K562 (cell line): ENCODE measurements at regions not wholly inside any gene's neighbourhood (a gene's known extent, or its start where the extent isn't known, plus 50 kb on each side); places are given as distances from the start of the nearest gene placed in this dataset.

ENCODE experiments used
- ATAC-seq: fragments of 200-7000 bp; cut with Tn5 transposase; 3 replicates; pipeline ENCODE4 v1.9.1; 2020; ENCODE audit warnings: moderate library complexity
- BruUV-seq: library from RNA; stranded (reverse); fragments of 400-500 nt; replicated peaks from 2 replicates; lab custom pipeline; 2021; lab: Mats Ljungman, UMichigan
- CTCF ChIA-PET: fragments of 300-600 bp; formaldehyde crosslinking; extraction: SDS; loops from one replicate; lab custom pipeline; 2021; ENCODE audit warnings: low intra/inter-chr PET ratio; lab: Yijun Ruan, JAX
- POLR2A ChIA-PET: fragments of 300-600, 350-650 bp; sonication (Branson Sonifier 250); formaldehyde crosslinking; extraction: SDS; loops from one replicate; lab custom pipeline; 2021; ENCODE audit warnings: antibody characterized with exemption, inconsistent platforms; lab: Yijun Ruan, JAX
- DNase-seq, 4 experiments: peaks; one replicate each; pipeline versions ENCODE4 v3.0.0 to v3.0.0-alpha.2; 2011 to 2018; ENCODE audit warnings: low spot score in 3 of 4, mixed read lengths in 3 of 4; ENCODE audit errors: extremely low read depth in 1 of 4
- FAIRE-seq: peaks from 2 replicates; lab custom pipeline; 2011; peaks lifted over from hg19 to GRCh38; lab: Jason Lieb, UNC
- H2AFZ ChIP-seq: 2 replicates; pipeline ENCODE4 v1.6.0; 2011; ENCODE audit warnings: low read depth, low read length, control low read depth, inconsistent platforms
- H3K27ac ChIP-seq: fragments of 200-600 bp; 3 replicates; pipeline ENCODE4 v1.8.0; 2011; ENCODE audit warnings: low read depth, mild to moderate bottlenecking, control low read depth, inconsistent platforms, low read length, moderate library complexity, mixed read lengths; ENCODE audit errors: extremely low read depth
- H3K27me3 ChIP-seq, 2 experiments: fragments of 300-600 bp in 1 of 2; 2 replicates in 1 of 2; 3 replicates in 1 of 2; pipeline versions ENCODE4 v1.6.0 to v1.8.0; 2011; ENCODE audit warnings: inconsistent platforms in 2 of 2, low read length in 2 of 2, mild to moderate bottlenecking in 1 of 2, mixed read lengths in 1 of 2, moderate library complexity in 1 of 2; ENCODE audit not compliant: control insufficient read depth in 2 of 2, insufficient read depth in 2 of 2
- H3K36me3 ChIP-seq: fragments of 300-600 bp; 3 replicates; pipeline ENCODE4 v1.8.0; 2011; ENCODE audit warnings: mild to moderate bottlenecking, low read length, inconsistent platforms; ENCODE audit not compliant: control insufficient read depth, insufficient read depth
- H3K4me1 ChIP-seq, 2 experiments: fragments of 200-600 bp in 1 of 2; replicated peaks in 1 of 2; 2 replicates in 1 of 2; 3 replicates in 1 of 2; pipeline versions ENCODE4 v1.5.1 to v1.8.0; 2011; ENCODE audit warnings: inconsistent platforms in 2 of 2, low read length in 2 of 2, mild to moderate bottlenecking in 1 of 2, mixed read lengths in 1 of 2, moderate library complexity in 1 of 2; ENCODE audit not compliant: control insufficient read depth in 2 of 2, insufficient read depth in 2 of 2
- H3K4me2 ChIP-seq: 2 replicates; pipeline ENCODE4 v1.6.1; 2011; ENCODE audit warnings: low read length, control low read depth, inconsistent platforms, mixed read lengths; ENCODE audit not compliant: insufficient read depth
- H3K4me3 ChIP-seq: fragments of 200-600 bp; sonication (generic), shearing (Covaris generic); 2 replicates; pipeline ENCODE4 v1.5.1; 2016; ENCODE audit warnings: control low read depth, inconsistent platforms
- H3K79me2 ChIP-seq: fragments of 200-600 bp; 3 replicates; pipeline ENCODE4 v1.8.0; 2011; ENCODE audit warnings: low read length, inconsistent platforms; ENCODE audit not compliant: control insufficient read depth, insufficient read depth
- H3K9ac ChIP-seq, 2 experiments: 2 replicates each; pipeline versions ENCODE4 v1.6.0 to v1.6.1; 2011; ENCODE audit warnings: low read depth in 2 of 2, low read length in 2 of 2, control low read depth in 1 of 2, inconsistent platforms in 1 of 2, mild to moderate bottlenecking in 1 of 2, mixed read lengths in 1 of 2; ENCODE audit not compliant: insufficient read depth in 1 of 2
- H3K9me1 ChIP-seq: one replicate; pipeline ENCODE4 v1.6.0; 2011; ENCODE audit warnings: inconsistent platforms, mild to moderate bottlenecking, low read length, moderate library complexity; ENCODE audit not compliant: control insufficient read depth, insufficient read depth
- H3K9me3 ChIP-seq: replicated peaks from 2 replicates; pipeline ENCODE4 v1.5.1; 2011; ENCODE audit warnings: low read depth, low read length, inconsistent platforms; ENCODE audit not compliant: control insufficient read depth, insufficient read depth
- H4K20me1 ChIP-seq: replicated peaks from 2 replicates; pipeline ENCODE4 v1.6.1; 2011; ENCODE audit warnings: low read length, inconsistent platforms, mixed read lengths; ENCODE audit not compliant: control insufficient read depth, insufficient read depth
- ARID1B ChIP-seq: fragments of 450-650 bp; IDR thresholded peaks from 2 replicates; pipeline ENCODE4 v1.6.1; 2016; ENCODE audit warnings: antibody characterized with exemption, mild to moderate bottlenecking, inconsistent platforms
- BCLAF1 ChIP-seq, 2 experiments: fragments of 450-650 bp in 1 of 2; IDR thresholded peaks; 2 replicates each; pipeline ENCODE4 v1.6.1; 2011 to 2017; ENCODE audit warnings: low read depth in 2 of 2, antibody characterized with exemption in 1 of 2, borderline replicate concordance in 1 of 2, low read length in 1 of 2, mild to moderate bottlenecking in 1 of 2, mixed read lengths in 1 of 2; ENCODE audit not compliant: control insufficient read depth in 1 of 2
- CEBPZ ChIP-seq: fragments of 150-350 bp; IDR thresholded peaks from 2 replicates; pipeline ENCODE4 v1.6.1; 2014; ENCODE audit warnings: low read depth, mild to moderate bottlenecking, low read length, borderline replicate concordance
- CREB3 ChIP-seq: fragments of 450-650 bp; conservative IDR thresholded peaks from 2 replicates; pipeline ENCODE4 v1.6.1; 2016; ENCODE audit warnings: missing genetic modification characterization, low read depth, mild to moderate bottlenecking, missing compliant biosample characterization, moderate library complexity
- ETS1 ChIP-seq: conservative IDR thresholded peaks from 2 replicates; pipeline ENCODE4 v1.6.1; 2011; ENCODE audit warnings: low read depth, mild to moderate bottlenecking, low read length; ENCODE audit not compliant: control insufficient read depth
- FOXO4 ChIP-seq: fragments of 450-650 bp; formaldehyde crosslinking; IDR thresholded peaks from 2 replicates; pipeline ENCODE4 v1.4.0; 2020; ENCODE audit warnings: mild to moderate bottlenecking, moderate library complexity
- MED1 ChIP-seq: sonication (generic); formaldehyde crosslinking; IDR thresholded peaks from 2 replicates; pipeline ENCODE4 v1.8.1; 2023; ENCODE audit warnings: missing genetic modification reagents, borderline replicate concordance
- NFXL1 ChIP-seq: fragments of 450-650 bp; formaldehyde crosslinking; IDR thresholded peaks from 2 replicates; pipeline ENCODE4 v1.4.0; 2021; ENCODE audit warnings: mild to moderate bottlenecking
- POU5F1 ChIP-seq: fragments of 150-350 bp; IDR thresholded peaks from 2 replicates; pipeline ENCODE4 v1.6.1; 2014; ENCODE audit warnings: borderline replicate concordance, low read length, low read depth, mild to moderate bottlenecking; ENCODE audit not compliant: partially characterized antibody
- PRPF4 ChIP-seq: fragments of 200-400 bp; formaldehyde crosslinking; IDR thresholded peaks from one replicate; pipeline ENCODE4 v1.6.1; 2017; ENCODE audit warnings: low read length, low read depth, mild to moderate bottlenecking; ENCODE audit not compliant: insufficient read depth, poor library complexity, severe bottlenecking
- RBM22 ChIP-seq: fragments of 200-400 bp; formaldehyde crosslinking; IDR thresholded peaks from 2 replicates; pipeline ENCODE4 v1.6.1; 2018; ENCODE audit warnings: low read length, low read depth; ENCODE audit not compliant: poor library complexity, severe bottlenecking
- WGBS: fragments of 100-300 bp; shearing (Covaris generic); methylation state at CpG from one replicate; pipeline ENCODE4 v1.1.6; 2016; ENCODE audit warnings: low coverage, mixed read lengths; ENCODE audit not compliant: insufficient coverage; ENCODE audit errors: missing lambda C conversion rate; 5-methylcytosine and 5-hydroxymethylcytosine counted together
- in situ Hi-C: fragments of 300-500 bp; cut with MboI; formaldehyde crosslinking; loops from 4 replicates; pipeline ENCODE4 v1.15.0; 2018; ENCODE audit warnings: inconsistent platforms, mixed read lengths
- intact Hi-C: fragments of 100-400 bp; cut with micrococcal nuclease; formaldehyde crosslinking; loops from 2 replicates; pipeline ENCODE4 v1.14.2; 2022

GRCh38 chr14:97943619-97944018, 1146.4 kb downstream of the VRK1 start:
- Histone ChIP-seq H3K36me3 (no peaks in the 10 kb centered on the region), H3K4me1 (no peaks in the 10 kb centered on the region), H3K9me1 (no peaks in the 10 kb centered on the region), H3K4me3 (no peak overlapping the region), H3K27ac (no peak overlapping the region), H3K9ac (no peak overlapping the region), H4K20me1 (no peaks in the 10 kb centered on the region), H3K9me3 (no peaks in the 10 kb centered on the region), H3K27me3 (no peaks in the 10 kb centered on the region), H2AFZ (no peak overlapping the region), H3K79me2 (no peaks in the 10 kb centered on the region), H3K4me2 (no peak overlapping the region)
- in situ Hi-C loops (no loop called here), intact Hi-C loops (no loop called here)
- DNase-seq (no peak), ATAC-seq (no peak), FAIRE-seq (no peak)
- CTCF ChIA-PET: no interaction called here
- POLR2A ChIA-PET: no interaction called here
- BruUV-seq: no TSS peak
- WGBS: 0% methylated on average over 1 of the region's 1 CpG
- TF ChIP-seq CREB3 (tag) (no peak), NFXL1 (CRISPR knock-in tag) (no peak), FOXO4 (CRISPR knock-in tag) (no peak), PRPF4 (no peak), ARID1B (no peak), BCLAF1 (IDR thresholded peaks at IDR 0.05; ENCODE audit: borderline replicate concordance in 1 of 2, control insufficient read depth in 1 of 2, low read depth in 2 of 2, low read length in 1 of 2) (no peak), POU5F1 (no peak), RBM22 (no peak), MED1 (CRISPR knock-in tag) (no peak), ETS1 (no peak), CEBPZ (no peak)
